AML-193 (cell line): ENCODE measurements at regions not wholly inside any gene's neighbourhood (a gene's known extent, or its start where the extent isn't known, plus 50 kb on each side); places are given as distances from the start of the nearest gene placed in this dataset.

Source experiments
- DNase-seq, 2 experiments: peaks; one replicate each; lab custom pipeline; 2025; lab: John Stamatoyannopoulos, UW

- DNase-seq, result no peak
Measured at GRCh38 chr5:51034222-51034901, 348.9 kb upstream of the ISL1 start.

- no peak for DNase-seq
Measured at GRCh38 chr5:51039424-51040329, 343.6 kb upstream of the ISL1 start.

GRCh38 chr5:51043745-51044144 lies 339.5 kb upstream of the ISL1 start:
- DNase-seq, result no peak

GRCh38 chr5:51047369-51047768 lies 335.9 kb upstream of the ISL1 start:
- DNase-seq, result no peak

GRCh38 chr5:51053361-51053760 lies 329.9 kb upstream of the ISL1 start:
- no peak for DNase-seq

GRCh38 chr5:51060953-51061352 lies 322.3 kb upstream of the ISL1 start:
- DNase-seq, result no peak

- DNase-seq, result no peak
Measured at GRCh38 chr5:51072937-51073336, 310.3 kb upstream of the ISL1 start.

- no peak for DNase-seq
Measured at GRCh38 chr5:51082741-51083140, 300.5 kb upstream of the ISL1 start.

GRCh38 chr5:51091816-51092215 lies 291.4 kb upstream of the ISL1 start:
- no peak for DNase-seq

GRCh38 chr5:51095486-51095885 lies 287.8 kb upstream of the ISL1 start:
- no peak for DNase-seq

- no peak for DNase-seq
Measured at GRCh38 chr5:51096859-51097258, 286.4 kb upstream of the ISL1 start.

- no peak for DNase-seq
Measured at GRCh38 chr5:51099173-51099853, 283.9 kb upstream of the ISL1 start.

GRCh38 chr5:51104556-51104955 lies 278.7 kb upstream of the ISL1 start:
- no peak for DNase-seq

GRCh38 chr5:51109786-51110410 lies 273.4 kb upstream of the ISL1 start:
- no peak for DNase-seq

GRCh38 chr5:51131266-51131665 lies 252.0 kb upstream of the ISL1 start:
- DNase-seq, result no peak

GRCh38 chr5:51138164-51138563 lies 245.1 kb upstream of the ISL1 start:
- no peak for DNase-seq

- DNase-seq, result no peak
Measured at GRCh38 chr5:51148437-51148836, 234.8 kb upstream of the ISL1 start.

GRCh38 chr5:51156222-51156621 lies 227.0 kb upstream of the ISL1 start:
- no peak for DNase-seq

GRCh38 chr5:51156838-51157237 lies 226.4 kb upstream of the ISL1 start:
- DNase-seq, result no peak

GRCh38 chr5:51159164-51159563 lies 224.1 kb upstream of the ISL1 start:
- no peak for DNase-seq

- DNase-seq, result no peak
Measured at GRCh38 chr5:51159606-51160005, 223.6 kb upstream of the ISL1 start.

GRCh38 chr5:51162245-51162644 lies 221.0 kb upstream of the ISL1 start:
- DNase-seq, result no peak
